Middle frontal gyrus (tissue), 1 donor: ENCODE measurements at regions not wholly inside any gene's neighbourhood (a gene's known extent, or its start where the extent isn't known, plus 50 kb on each side); places are given as distances from the start of the nearest gene placed in this dataset.

Experiments
- DNase-seq: peaks from one replicate; pipeline ENCODE4 v3.0.0-alpha.2; 2015; ENCODE audit warnings: low spot score; ENCODE audit errors: extremely low spot score

DNA sequence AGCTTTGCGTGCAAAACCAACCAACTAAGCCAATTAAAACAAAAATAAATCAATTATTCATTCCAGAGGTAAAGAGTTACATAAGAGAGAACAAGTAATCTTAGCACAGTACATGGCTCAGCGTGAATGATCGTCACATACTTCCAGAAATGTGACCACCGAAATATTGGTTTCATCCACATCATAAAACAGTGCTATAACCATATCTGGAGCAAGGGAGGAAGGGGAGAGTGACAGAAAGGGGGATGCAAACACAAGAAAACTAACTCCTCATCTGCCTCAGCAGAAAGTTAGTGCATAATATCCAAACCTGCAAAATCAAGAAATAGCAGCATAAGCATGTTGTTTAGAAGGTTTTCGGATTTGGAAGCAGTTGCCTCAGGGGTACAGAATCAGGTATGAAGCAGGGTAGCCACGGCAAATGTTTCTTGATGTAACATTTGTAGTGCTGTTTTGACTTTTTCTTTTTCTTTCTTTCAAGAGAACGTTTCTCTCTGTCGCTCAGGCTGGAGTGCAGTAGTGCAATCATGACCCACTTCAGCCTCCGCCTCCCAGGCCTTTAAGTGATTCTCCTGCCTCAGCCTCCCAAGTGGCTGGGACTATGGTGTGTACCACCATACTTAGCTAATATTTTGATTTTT lies 93.9 kb upstream of the EGLN3 start:
- no peak for DNase-seq

DNA sequence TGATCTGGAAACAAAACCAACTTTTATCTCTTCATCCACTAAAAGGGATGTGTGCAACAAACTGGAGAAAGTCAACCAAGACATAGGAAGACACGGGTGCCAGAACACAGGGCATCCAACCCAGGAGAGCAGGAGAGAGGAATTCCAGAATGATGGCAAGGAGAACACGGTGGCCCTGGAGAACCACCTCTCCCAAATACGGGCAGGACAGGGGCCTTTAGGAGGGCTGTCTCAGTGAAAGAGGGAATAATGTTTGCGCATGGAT lies 93.4 kb upstream of the EGLN3 start:
- no peak for DNase-seq

DNA sequence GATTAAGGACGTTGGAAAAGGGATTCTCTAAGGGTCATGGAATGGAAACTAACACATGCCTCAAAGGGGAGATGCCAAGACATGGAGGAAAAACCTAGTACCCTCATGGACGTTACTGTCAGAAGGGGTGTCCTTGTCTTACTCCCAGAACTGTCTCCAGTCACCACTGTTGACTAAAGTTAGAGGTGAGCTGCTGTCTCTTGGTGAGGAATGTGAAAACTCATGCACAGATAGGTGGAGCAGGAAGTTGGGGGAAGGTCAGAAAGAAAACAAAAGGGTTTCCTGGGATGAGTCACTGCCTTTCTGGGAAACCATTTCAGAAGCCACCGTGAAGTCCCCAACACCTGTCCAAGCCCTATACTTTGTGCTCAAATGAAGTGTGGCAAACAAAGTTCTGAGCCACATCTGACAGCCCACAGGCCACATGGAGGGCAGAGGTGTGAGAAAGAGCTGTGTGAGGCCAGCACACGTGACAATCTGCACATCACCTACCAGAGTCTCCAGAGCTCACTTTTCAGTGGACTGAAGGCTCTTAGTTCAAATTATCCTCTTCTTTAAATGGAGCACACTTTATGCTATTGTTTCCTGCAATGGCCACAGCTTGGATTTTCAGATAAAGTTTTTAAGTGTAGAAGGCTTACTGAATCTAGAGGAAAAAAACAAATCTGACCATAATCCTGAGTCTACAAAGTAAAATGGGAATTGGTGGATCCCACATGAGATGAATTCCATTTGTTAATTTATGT lies 92.9 kb upstream of the EGLN3 start:
- no peak for DNase-seq

DNA sequence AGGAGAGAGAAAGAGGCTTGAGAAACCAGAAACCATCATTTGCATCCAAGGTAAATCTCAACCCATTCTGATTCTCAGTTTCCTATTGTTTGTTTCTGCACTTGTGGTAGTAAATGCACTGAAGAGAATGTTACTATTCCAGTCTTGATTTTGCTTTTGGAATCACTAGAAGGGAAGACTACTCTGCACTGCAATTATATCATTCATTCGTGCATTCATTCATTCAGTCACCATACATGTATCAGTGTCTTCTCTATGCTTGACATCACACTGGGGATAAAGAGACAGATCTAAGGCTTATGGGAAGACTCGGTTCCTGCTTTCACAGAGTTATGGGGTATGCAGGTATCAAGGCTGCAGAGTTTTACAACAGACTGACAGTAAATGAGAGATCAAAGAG lies 90.3 kb upstream of the EGLN3 start:
- no peak for DNase-seq

DNA sequence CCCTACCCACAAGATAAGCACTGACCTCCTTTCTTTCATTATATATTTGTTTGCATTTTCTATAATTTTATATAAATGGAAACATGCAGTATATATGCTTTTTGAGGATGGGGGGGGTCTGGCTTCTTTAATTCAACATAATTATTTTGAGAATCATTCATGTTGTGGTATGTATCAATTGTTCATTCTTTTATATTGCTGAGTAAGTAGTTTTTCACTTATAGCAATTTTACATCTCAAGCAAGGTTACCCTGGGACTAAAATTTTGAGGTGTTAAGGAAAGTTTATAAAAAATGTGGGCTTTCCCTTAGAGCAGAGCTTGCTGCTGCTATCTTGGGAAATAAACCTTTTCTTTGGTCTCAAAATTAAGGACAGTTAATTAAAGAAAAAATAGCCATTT lies 89.9 kb upstream of the EGLN3 start:
- no peak for DNase-seq

DNA sequence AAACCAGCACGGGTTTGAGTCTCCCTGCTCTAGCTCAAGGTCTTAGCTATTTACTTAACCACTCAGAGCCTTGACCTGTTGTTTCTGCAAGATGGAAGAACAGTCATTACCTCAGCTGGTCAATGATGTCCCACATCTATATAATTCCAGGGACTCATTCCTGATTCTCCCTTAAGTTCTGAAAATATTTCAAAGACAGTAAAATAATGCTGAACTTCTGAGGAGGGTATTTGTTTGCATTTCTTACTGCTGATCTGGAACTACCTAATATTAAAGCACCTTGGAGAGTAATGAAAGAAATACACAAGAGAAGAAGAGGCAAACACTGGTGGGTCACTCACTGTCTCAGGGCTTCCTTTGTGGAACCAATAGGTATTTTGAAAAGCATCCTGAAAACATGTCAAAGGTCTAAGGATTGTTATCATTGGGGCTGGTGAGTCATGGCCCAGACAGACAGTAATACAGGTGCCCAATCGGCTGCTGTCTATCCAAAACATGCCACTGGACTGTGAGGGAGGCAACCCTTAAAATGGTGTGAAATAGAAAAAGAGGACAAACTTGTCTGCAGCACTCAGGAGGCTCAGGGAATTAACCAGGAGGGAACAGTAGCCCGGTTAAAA lies 88.7 kb upstream of the EGLN3 start:
- no peak for DNase-seq

DNA sequence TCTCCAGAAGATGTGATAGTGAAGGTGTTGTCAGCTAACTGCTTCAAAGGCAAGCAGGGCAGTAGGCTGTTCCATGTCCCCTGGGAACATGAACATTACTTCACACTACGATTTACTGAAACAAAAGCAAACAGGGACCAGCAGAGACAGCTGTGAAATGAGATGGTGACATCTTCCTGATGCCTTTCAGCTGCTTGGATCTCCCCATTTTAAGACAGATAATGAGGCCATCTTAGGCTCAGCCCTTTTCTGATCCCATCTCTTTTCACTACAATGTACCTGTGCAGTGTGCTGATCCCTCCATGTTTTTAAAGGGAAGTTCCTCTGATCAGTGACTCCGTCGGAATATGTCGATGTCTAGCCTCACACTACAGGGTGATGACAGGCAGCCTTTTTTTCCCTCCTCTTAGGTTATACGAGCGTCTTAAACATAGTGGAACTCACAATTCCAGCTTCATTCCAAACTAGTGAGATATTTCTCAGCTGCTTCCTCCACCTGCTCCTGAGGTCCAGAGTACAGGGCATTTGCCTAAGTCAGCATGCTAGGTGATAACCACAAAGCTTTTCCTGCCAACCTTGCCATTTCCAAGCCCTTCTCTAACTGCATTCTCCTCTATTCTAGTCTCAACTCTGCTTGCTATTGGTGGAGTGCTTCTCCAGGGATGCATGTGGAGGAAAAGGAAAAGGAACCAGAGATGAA lies 87.6 kb upstream of the EGLN3 start:
- DNase-seq: no peak

DNA sequence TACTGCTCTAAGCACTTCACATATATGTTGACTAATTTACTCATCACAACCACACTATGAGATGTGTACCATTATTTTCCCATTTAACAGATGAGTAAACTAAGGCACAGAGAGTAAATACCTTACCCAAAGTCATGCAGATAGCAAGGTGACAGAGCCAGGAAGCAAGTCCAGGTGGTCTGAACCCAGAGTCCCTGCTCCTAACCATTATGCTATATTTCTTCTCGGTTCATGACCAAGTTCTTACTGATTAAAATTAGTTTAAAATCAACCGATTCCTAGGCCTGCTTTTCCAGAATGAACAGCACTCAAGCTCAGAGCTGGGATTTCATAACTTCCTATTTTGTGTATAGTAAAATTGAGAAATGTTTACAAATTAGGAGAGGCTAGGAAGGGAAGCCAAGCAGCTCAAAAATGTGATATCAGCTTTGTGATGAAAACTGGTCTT lies 85.5 kb upstream of the EGLN3 start:
- DNase-seq: no peak

DNA sequence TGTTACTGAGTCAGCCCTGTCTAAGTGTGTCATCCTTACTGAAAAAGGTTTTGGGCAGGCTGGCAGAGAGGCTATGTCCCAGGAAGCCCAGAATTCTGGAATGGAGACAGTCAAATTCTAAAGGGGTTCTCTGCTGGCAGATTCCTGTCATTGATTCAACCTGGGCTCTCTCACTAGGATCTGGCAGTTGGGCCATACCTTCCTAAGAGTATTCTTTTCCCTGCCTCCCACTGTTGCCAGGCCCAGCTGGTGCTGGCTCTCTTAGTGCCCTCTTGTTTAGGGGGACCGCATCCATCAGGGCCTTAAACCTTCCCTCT lies 85.0 kb upstream of the EGLN3 start:
- no peak for DNase-seq

DNA sequence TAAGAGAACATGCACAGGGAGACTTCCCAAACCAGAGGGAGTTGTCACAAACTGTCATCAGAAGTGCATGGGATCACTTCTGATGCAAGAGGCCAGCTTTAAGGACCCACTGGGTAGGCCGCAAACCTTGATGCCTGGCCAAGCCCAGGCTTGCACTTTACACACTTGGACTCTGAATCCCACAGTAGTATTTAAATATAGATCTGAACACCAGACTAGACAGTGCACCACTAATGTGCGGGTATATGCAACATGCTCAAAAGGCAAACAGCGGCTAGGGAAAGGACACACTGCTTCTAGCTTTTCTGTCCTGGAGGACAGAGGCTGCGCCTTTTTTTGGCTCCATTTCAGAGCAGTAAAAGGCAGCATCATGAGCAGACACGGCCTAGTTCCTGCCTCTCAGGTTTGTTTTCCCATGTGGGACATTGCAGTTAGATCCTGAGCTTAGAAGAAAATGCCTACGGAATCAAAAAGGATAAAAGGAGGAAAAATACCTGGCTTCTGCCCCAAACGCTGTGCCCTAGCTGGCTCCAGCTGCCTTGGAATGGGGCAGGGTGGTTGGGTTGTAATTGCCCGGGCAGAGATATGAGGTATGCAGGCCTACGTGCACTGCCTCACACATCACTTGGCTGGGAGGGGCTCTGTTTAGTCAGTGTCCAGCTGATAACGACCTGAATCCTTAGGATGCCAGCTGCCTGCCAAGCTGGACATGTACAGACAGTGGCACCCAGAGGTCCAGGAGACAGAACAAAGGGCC lies 84.5 kb upstream of the EGLN3 start:
- no peak for DNase-seq

DNA sequence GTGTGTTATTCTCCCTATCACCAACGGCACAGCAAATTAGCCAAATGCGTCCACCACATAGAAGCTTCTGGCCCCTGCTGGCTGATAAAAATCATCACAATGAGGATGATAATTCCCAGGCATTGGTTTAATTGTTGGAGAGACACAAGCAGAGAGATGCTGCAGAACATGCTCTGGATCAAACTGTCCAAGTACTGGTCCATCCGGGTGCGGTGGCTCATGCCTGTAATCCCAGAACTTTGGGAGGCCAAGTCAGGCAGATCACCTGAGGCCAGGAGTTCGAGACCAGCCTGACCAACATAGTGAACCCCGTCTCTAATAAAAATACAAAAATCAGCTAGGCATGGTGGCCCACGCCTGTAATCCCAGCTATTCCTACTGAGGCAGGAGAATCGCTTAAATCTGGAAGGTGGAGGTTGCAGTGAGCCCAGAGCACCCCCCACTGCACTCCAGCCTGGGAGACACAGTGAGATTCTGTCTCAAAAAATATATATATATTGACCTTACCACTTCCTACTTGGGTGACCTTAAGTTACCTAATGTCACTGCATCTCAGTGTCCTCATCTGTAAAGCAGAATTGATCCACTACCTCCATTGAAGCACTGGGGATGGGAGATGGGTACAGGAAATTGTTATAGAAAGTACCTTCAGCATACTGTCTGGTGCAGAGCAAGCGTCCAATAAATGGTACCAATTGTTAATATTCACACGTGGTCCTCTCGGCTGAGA lies 83.7 kb upstream of the EGLN3 start:
- DNase-seq: no peak

DNA sequence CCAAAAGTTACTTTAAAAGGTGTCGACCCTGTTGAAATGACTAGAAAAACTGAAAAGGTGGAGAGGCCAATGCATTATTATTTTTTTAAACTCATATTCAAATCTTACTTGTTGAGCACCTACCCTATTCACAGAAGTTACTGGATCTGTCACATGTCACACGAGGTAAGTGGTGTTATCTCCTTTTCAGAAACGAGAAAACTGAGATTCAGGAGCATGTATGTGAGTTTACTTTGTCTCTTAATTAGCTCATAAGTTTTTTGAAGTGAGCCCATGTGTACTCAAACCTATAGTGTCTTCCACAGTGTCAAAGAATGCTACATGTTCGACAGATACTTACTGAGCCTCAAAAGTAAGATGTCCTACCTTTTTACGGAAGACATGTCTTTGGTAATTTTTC lies 81.8 kb upstream of the EGLN3 start:
- no peak for DNase-seq

DNA sequence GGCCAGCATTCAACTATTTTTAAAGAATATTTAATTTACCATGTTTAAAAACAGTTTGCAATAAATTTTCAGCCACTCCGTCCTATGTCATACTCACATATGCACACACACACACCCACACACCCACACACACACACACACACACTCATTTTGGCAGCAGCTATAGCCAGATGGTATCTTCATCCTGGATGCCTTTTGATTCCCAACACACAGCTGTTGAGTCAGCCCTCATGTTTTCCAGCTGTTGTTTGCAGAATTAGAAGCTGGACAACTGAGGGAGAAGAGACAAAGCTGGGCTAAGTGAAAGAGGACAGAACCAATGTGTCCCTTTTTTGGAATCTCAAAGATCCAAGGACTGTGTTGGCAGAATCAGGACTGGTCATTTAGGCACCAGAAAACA lies 80.0 kb upstream of the EGLN3 start:
- DNase-seq: peak; percentile 30

DNA sequence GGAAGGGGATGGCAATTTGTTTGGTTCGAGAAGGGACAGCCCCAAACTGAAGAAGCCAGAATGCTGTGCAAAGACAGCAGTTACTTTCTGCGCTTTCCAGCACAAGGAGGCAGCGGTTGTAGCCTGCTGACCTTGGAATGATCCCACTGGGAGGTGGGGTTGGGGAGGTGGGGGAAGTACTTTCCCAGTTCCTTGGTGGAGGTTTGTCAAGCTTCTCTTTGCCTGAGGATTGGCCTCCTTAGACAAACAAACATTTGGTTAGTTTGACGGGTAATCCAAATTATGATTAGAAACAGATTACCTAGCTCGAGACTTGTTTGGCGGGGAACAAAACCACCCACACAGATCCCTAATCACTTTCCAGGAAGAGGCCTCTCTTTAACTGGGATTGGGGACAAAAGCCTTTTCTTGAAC lies 79.1 kb upstream of the EGLN3 start:
- no peak for DNase-seq

DNA sequence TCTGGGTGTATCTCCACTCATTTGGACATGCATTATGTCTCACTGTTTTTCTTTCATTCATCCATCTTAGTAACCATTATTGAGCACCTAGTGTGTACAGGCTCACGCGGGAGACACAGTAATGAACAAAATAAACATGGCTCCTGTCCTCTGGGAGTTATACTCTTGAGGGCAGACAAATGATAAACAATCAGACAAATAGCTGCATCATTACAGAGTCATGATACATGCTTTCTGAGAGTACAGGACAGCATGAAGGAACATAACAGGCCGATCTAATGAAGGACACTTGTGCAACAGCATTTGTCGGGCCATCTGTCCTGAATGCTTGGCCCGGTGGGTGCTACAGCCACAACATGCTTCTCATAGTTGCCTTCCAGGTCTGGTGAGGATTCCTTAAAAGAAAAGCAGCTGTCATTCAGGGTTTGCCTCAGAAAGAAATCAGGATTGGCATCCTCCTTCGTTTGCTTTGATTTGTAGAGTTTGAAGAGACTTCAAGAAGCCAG lies 77.2 kb upstream of the EGLN3 start:
- DNase-seq: no peak

DNA sequence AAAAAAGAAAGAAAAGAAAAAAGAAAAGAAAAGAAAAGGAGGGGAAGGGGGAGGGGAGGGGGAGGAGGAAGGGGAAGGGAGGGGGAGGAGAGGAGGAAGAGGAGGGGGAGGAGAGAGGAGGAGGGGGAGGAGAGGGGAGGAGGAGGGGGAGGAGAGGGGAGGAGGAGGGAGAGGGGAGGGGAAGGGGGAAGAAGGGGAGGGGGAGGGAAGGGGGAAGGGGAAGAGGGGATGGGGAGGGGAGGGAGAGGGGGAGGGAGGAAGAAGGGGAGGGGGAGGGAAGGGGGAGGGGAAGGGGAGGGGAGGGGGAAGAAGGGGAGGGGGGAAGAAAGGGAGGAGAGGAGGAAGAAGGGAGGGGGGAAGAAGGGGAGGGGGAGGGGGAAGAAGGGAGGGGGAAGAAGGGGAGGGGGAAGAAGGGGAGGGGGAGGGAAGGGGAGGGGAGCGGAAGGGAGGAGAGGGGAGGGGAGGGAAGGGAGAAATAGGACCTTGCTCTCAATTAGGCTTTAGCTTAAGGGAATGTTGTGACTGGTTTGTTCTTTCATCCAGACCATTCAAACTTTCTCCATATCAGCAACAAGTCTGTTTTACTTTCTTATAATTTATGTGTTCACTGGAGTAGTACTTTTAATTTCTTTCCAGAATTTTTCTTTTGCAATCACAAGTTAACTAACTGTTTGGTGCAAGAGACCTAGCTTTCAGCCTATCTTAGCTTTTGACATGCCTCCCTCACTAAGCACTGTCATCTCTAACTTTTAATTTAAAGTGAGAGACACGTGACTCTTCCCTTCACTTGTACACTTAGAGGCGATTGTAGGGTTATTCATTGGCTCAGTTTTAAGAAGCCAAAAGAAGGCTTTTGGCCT lies 76.5 kb upstream of the EGLN3 start:
- DNase-seq: no peak

DNA sequence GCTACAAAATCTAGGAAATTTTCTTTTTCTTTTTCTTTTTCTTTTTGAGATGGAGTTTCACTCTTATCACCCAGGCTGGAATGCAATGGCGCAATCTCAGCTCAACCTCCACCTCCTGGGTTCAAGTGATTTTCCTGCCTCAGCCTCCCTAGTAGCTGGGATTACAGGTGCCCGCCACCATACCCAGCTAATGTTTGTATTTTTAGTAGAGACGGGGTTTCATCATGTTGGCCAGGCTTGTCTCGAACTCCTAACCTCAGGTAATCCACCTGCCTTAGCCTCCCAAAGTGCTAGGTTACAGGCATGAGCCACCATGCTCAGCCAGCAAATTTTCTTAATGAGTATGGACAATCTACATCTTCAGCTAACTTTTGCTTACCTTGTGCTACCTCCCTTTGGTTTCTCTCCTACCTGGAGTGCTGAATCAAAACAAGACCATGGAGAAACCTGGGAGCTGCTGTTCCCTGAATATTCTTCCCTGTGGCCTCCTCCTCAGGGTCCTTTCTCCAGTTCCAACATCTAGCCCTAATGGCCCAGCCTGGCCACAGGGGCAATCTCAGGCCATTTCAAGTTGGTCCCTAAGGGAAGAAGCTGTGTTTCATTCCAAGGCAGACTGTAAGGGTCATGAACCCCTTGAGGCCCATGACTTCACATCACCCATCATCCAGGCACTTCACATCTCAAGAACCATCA lies 74.6 kb upstream of the EGLN3 start:
- DNase-seq: no peak

DNA sequence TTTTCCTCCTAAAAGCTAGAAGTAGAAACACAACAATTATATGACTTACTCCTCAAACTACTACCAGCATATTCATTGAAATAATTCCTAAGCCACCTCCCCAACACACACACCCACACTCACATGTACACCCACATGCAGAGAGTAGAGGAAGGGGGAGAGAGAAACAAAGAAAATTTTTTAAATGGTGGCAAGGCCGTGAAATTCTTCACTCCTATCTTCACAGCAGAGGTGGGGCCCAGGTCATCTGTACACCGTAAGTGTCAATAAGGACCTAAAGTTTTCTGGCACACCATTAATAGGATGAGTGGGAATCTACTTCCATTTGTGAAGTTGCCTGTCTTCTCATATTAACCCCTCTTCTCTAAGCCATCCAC lies 73.9 kb upstream of the EGLN3 start:
- DNase-seq: no peak
